Esophagus (tissue), 2 donors: ENCODE measurements at regions not wholly inside any gene's neighbourhood (a gene's known extent, or its start where the extent isn't known, plus 50 kb on each side); places are given as distances from the start of the nearest gene placed in this dataset.
"Not testable (repeated sequence)": the region's sequence is repeated elsewhere in the genome, so short reads cannot be mapped to it uniquely, and the experiment has no call there.

Experiments used
- H3K27ac ChIP-seq, 2 donors: one replicate each; pipeline ENCODE4 v1.5.1; 2013; ENCODE audit warnings: low read depth in 2 of 2, mild to moderate bottlenecking in 2 of 2, inconsistent platforms in 1 of 2, low read length in 1 of 2, moderate library complexity in 1 of 2
- H3K27me3 ChIP-seq, 2 donors: one replicate each; pipeline ENCODE4 v1.6.1; 2013; ENCODE audit warnings: low read length in 2 of 2, control low read depth in 1 of 2, mild to moderate bottlenecking in 1 of 2; ENCODE audit not compliant: insufficient read depth in 2 of 2, control insufficient read depth in 1 of 2
- H3K36me3 ChIP-seq, 2 donors: one replicate each; pipeline ENCODE4 v1.6.1; 2013; ENCODE audit warnings: low read length in 1 of 2; ENCODE audit not compliant: control insufficient read depth in 2 of 2, insufficient read depth in 2 of 2
- H3K4me1 ChIP-seq, 2 donors: one replicate each; pipeline ENCODE4 v1.6.1; 2013; ENCODE audit warnings: low read length in 1 of 2; ENCODE audit not compliant: control insufficient read depth in 2 of 2, insufficient read depth in 2 of 2
- H3K4me3 ChIP-seq, 2 donors: one replicate each; pipeline ENCODE4 v1.5.1; 2013; ENCODE audit warnings: low read length in 2 of 2, mild to moderate bottlenecking in 2 of 2, low read depth in 1 of 2, moderate library complexity in 1 of 2
- H3K9me3 ChIP-seq, 2 donors: one replicate each; pipeline ENCODE4 v1.6.1; 2013; ENCODE audit warnings: mild to moderate bottlenecking in 2 of 2, low read depth in 1 of 2, low read length in 1 of 2, moderate library complexity in 1 of 2; ENCODE audit not compliant: control insufficient read depth in 2 of 2, insufficient read depth in 1 of 2
- WGBS, 2 donors: extraction: QIAGEN DNeasy Blood & Tissue Kit; methylation state at CpG; one replicate each; pipeline ENCODE4 v1.1.7; 2013; 5-methylcytosine and 5-hydroxymethylcytosine counted together
- donor health status: healthy with polysubstance abuse.
- donor health status: Bipolar disorder and iron deficiency.

GRCh38 chr3:78257951-78258530 is 1218.1 kb downstream of the ROBO2 start:
- WGBS, 2 donors: 87 to 91% methylated on average over 3 of the region's 3 CpGs
- Histone ChIP-seq H3K4me3 (no peak overlapping the region), H3K9me3 (no peaks in the 10 kb centered on the region), H3K4me1 (no peaks in the 10 kb centered on the region), H3K36me3 (no peaks in the 10 kb centered on the region), H3K27me3 (no peaks in the 10 kb centered on the region), H3K27ac (no peak overlapping the region)

- H3K9me3 ChIP-seq: no peaks in the 10 kb centered on the region
- H3K4me1 ChIP-seq: no peaks in the 10 kb centered on the region
- H3K27me3 ChIP-seq: no peaks in the 10 kb centered on the region
- H3K4me3 ChIP-seq: no peak overlapping the region
- no peak overlapping the region for H3K27ac ChIP-seq
- no peaks in the 10 kb centered on the region for H3K36me3 ChIP-seq
Measured at GRCh38 chr3:78258798-78259197, 1218.9 kb downstream of the ROBO2 start.

- 64 to 77% methylated on average over 1 of the region's 1 CpG for WGBS, 2 donors
- Histone ChIP-seq H3K36me3 (no peaks in the 10 kb centered on the region), H3K27ac (no peak overlapping the region), H3K4me3 (no peak overlapping the region), H3K9me3 (no peaks in the 10 kb centered on the region), H3K4me1 (no peaks in the 10 kb centered on the region), H3K27me3 (no peaks in the 10 kb centered on the region)
Measured at GRCh38 chr3:78260388-78260787, 1220.5 kb downstream of the ROBO2 start.

GRCh38 chr3:78266550-78266949 is 1226.7 kb downstream of the ROBO2 start:
- peaks cover 0 to 11% of the 10 kb centered on the region in 2 donors for H3K9me3 ChIP-seq
- H3K27me3 ChIP-seq, H3K36me3 ChIP-seq, H3K4me1 ChIP-seq, H3K4me3 ChIP-seq, H3K27ac ChIP-seq: not testable (repeated sequence)
- WGBS, 2 donors: 84% methylated on average over 3 of the region's 3 CpGs

- Histone ChIP-seq H3K36me3 (no peaks in the 10 kb centered on the region), H3K27ac (no peak overlapping the region)
Measured at GRCh38 chr3:78267235-78267634, 1227.3 kb downstream of the ROBO2 start.

GRCh38 chr3:78268087-78268486 is 1228.2 kb downstream of the ROBO2 start:
- no peak overlapping the region for H3K27ac ChIP-seq
- H3K9me3 ChIP-seq: peaks cover 0 to 11% of the 10 kb centered on the region in 2 donors
- H3K27me3 ChIP-seq: no peaks in the 10 kb centered on the region
- no peak overlapping the region for H3K4me3 ChIP-seq
- 92 to 98% methylated on average over 2 of the region's 2 CpGs for WGBS, 2 donors
- H3K4me1 ChIP-seq: no peaks in the 10 kb centered on the region
- no peaks in the 10 kb centered on the region for H3K36me3 ChIP-seq

More at GRCh38 chr3:78267235-78267634, 1227.3 kb downstream of the ROBO2 start:
- peaks cover 0 to 11% of the 10 kb centered on the region in 2 donors for H3K9me3 ChIP-seq
- no peaks in the 10 kb centered on the region for H3K4me1 ChIP-seq
- no peaks in the 10 kb centered on the region for H3K27me3 ChIP-seq
- H3K4me3 ChIP-seq: no peak overlapping the region

- Histone ChIP-seq H3K4me3 (no peak overlapping the region), H3K27ac (no peak overlapping the region), H3K9me3 (peaks cover 0 to 11% of the 10 kb centered on the region in 2 donors), H3K27me3 (no peaks in the 10 kb centered on the region), H3K4me1 (no peaks in the 10 kb centered on the region), H3K36me3 (no peaks in the 10 kb centered on the region)
- WGBS, 2 donors: 76 to 82% methylated on average over 5 of the region's 5 CpGs
Measured at GRCh38 chr3:78268716-78269668, 1229.1 kb downstream of the ROBO2 start.

- Histone ChIP-seq H3K4me1 (no peaks in the 10 kb centered on the region), H3K27ac (no peak overlapping the region), H3K36me3 (no peaks in the 10 kb centered on the region), H3K27me3 (no peaks in the 10 kb centered on the region), H3K4me3 (no peak overlapping the region), H3K9me3 (peaks cover 0 to 6% of the 10 kb centered on the region in 2 donors)
- 76 to 83% methylated on average over 4 of the region's 4 CpGs for WGBS, 2 donors
Measured at GRCh38 chr3:78273326-78273725, 1233.4 kb downstream of the ROBO2 start.

- WGBS, 2 donors: 81 to 87% methylated on average over 2 of the region's 2 CpGs
- H3K4me1 ChIP-seq: no peaks in the 10 kb centered on the region
- no peaks in the 10 kb centered on the region for H3K36me3 ChIP-seq
- H3K27me3 ChIP-seq: no peaks in the 10 kb centered on the region
- no peak overlapping the region for H3K27ac ChIP-seq
- H3K4me3 ChIP-seq: no peak overlapping the region
- H3K9me3 ChIP-seq: no peaks in the 10 kb centered on the region
Measured at GRCh38 chr3:78274475-78275065, 1234.7 kb downstream of the ROBO2 start.
